T1000 (cell line): ENCODE measurements at regions not wholly inside any gene's neighbourhood (a gene's known extent, or its start where the extent isn't known, plus 50 kb on each side); places are given as distances from the start of the nearest gene placed in this dataset.

Experiments
- DNase-seq: peaks from one replicate; lab custom pipeline; 2025; ENCODE audit warnings: mixed read lengths; lab: John Stamatoyannopoulos, UW

DNA sequence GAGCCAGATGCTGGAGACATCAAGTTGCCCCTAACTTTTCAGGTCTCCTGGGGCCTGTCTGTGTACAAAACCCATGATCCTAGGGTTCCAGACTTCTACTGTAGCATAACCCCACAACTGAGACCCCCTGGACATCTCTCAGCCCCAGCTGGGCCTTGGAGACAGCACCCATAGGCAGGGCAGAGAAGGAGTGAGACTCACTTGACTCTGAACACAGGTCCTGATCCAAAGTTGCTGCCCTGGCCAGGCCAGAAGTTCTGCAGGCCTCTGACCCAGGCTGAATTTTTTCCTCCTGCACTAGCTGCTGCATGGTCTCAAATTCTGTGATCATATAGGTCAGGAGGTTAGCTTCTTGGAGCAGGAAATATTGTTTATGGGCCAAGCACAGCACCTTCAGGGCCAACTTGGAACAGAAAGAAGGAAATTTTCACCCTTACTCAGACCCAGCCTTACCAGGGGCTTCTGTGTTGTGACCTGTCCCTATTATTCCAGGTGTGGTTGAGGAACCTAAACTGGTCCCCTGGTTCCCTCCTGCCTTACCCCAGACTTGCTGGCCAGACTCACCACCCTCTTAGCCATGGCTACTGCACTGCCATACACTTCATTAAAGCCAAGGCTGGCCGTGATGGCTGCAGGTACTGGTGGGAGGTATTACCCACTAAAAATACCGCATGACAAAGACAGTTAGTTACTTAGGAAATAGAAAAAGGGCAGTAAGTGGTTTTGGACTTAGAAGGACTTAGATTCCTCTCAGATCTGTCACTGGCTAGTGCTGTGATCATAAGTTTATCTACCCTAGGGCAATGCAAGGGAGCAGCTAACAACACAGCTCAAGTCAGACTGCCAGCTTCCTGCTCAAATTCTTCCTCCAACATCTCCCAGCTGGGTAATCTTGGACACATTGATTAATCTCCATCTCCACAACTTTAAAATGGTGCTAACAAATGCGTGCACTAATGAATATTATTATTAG lies 2180.1 kb downstream of the TP53TG3F start:
- DNase-seq, result no peak

DNA sequence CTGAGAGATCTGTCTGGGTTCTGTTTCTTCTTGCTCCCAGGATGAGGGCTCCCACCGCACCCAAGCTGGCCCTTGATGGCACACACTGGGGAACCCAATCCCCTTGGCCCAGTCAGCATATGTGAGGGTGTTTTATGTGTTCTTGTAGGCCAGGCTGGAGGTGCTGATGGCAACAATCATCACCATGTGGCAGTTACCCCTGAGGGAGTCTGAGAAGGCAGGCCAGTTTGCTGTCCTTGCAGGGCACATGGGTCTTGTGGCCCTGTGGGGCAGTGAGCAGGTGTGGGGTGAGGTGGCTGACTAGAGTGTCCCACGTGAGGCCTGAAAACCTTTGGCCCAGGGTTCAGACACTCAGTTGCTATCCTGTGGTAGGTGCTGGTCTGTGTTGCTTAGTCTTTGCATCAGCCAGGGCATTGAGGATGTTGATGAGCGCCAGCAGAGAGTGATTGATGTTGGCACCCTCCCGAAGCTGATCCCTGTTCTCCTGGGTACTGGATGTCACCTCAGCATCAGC lies 2183.0 kb downstream of the TP53TG3F start:
- no peak for DNase-seq

DNA sequence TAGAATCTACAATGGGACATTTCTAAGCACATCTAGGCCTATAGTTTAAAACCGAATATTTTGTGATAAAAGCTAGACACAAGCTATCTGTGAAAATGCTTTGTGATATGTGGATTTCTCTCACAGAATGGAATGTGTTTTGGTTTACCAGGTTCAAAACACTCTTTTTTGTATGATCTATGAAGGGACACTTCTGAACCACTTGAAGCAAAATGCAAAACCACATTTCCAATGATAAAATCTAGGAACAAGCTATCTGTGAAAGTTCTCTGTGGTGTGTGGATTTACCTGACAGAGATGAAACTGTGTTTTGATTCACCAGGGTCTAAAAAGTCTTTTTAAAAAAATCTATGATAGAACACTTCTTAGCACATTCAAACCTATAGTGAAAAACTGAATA lies 2192.4 kb downstream of the TP53TG3F start:
- DNase-seq, result no peak

DNA sequence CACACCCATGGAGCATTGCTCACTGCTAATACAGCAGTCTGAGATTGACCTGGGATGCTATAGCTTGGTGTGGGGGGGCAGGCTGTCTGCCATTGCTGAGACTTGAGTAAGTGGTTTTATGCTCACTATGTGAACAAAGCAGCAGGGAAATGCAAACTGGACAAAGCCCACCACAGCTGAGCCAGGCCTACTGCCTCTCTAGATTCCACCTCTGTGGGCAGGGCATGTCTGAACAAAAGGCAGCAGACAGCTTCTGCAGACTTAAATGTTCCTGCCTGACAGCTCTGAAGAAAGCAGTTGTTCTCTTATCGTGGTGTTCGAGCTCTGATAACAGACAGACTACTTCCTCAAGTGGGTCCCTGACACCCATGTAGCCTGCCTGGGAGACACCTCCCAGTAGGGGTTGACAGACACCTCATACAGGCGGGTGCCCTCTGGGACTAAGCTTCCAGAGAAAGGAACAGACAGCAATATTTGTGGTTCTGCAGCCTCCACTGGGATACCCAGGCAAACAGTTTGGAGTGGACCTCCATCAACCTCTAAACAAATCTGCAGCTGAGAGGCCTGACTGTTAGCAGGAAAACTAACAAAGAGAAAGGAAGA lies 2204.8 kb downstream of the TP53TG3F start:
- no peak for DNase-seq

DNA sequence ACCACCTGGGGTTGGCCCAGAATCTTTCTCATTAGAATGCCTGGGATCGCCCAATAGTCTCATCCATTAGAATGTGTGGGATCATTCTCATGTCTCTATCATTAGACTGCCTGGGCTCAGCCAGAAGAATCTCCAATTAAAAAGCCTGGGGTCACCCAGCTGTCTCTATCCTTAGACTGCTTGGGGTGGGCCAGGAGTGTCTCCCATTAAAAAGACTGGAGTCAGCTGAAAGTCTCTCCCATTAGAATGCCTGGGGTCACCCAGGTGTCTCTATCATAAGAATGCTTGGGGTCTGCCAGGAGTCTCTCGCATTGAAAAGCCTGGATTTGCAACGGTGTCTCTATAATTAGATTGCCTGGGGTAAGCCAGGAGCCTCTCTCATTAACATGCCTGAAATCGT lies 2225.7 kb downstream of the TP53TG3F start:
- no peak for DNase-seq

DNA sequence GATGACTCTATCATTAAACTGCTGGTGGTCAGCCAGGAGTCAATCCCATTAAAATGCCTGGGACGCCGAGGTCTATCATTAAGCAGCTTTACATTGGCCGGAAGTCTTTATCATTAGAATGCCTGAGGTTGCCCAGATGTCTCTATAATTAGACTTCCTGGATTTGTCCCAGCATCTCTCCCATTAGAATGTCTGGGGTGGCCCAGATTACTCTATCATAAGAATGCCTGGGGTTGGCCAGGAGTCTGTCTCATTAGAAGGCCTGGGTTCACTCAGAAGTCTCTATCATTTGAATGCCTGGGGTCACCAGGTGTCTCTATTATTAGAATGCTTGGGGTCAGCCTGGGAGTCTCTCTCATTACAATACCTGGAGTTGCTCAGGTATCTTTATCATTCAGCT lies 2227.2 kb downstream of the TP53TG3F start:
- no peak for DNase-seq

DNA sequence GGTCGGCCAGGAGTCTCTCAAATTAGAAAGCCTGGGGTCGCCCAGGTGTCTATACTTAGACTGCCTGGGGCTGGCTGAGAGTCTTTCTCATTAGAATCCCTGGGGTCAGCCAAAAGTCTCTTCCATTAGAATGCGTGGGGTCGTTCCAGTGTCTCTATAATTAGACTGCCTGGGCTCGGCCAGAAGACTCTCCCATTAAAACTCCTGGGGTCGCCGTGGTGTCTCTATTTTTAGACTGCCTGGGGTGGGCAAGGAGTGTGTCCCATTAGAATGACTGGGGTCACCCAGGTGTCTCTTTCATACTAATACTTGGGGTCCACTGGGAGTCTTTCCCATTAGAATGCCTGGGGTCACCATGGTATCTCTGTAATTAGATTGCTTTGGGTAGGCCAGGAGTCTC lies 2227.7 kb downstream of the TP53TG3F start:
- DNase-seq, result no peak

DNA sequence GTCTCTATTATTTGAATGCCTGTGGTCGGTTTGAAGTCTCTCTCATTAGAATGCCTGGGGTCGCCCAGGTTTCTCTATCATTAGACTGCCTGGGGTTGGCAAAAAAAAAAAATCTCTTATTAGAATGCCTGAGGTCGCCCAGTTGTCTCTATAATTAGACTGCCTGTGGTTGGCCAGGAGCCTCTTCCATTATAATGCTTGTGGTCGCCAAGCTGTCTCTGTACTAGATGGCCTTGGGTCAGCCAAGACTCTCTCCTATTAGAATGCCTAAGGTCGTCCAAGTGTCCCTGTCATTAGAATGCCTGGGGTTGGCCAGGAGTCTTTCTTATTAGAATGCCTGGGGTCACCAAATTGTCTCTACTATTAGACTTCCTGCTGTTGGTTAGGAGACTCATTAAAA lies 2228.4 kb downstream of the TP53TG3F start:
- no peak for DNase-seq

DNA sequence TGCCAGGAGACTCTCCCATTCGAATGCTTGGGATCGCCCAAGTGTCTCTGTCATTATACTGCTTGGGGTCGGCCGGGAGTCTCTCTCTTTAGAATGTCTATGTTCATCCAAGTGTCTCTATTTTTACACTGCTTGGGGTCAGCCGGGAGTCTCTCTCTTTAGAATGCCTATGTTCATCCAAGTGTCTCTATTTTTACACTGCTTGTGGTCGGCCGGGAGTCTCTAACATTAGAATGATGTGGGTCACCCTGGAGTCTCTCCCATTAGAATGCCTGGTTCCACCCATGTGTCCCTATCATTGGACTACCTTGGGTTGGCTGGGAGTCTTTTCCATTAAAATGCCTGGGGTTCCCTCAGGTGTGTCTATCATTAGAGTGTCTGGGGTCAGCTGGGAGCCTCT lies 2230.4 kb downstream of the TP53TG3F start:
- no peak for DNase-seq

DNA sequence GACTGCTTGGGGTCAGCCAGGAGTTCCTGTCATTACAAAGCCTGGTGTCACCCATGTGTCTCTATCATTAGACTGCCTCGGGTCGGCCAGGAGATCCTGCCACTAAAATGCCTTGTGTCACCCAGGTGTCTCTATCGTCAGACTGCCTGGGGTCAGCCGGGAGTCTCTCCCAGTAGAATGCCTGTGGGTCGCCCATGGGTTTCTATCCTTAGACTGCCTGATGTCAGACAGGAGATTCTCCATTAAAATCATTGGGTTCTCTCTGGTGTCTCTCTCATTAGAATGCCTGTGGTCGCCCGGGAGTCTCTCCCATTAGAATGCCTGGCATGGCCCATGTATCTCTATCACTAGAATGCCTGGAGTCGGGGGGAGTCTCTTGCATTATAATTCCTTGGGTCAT lies 2231.0 kb downstream of the TP53TG3F start:
- no peak for DNase-seq

DNA sequence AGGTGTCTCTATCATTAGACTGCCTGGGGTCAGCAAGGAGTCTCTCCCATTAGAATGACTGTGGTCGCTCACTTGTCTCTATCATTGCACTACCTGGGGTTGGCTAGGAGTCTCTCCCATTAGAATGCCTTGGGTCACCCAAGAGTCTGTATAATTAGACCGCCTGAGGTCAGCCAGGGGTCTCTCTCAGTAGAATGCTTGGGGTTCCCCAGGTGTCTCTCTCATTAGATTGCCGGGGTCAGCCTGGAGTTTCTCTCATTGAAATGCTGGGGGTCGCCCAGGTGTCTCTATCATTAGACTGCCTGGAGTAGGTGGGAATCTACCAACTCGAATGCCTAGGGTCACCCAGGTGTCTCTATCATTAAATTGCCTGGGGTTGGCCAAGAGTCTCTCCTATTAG lies 2231.6 kb downstream of the TP53TG3F start:
- DNase-seq, result no peak

DNA sequence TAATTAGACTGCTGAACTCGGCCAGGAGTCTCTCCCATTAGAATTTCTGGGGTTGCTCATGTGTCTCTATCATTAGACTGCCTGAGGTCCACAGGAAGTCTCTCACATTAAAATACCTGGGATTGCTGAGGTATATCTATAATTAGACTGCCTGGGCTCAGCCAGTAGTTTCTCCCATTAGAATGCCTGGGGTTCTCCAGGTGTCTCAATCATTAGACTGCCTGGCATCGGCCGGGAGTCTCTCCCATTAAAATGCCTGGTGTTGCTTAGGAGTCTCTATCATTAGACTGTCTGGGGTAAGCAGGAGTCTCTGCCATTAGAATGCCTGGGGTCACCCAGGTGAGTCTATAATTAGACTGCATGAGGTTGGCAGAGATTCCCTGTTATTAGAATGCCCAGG lies 2233.4 kb downstream of the TP53TG3F start:
- DNase-seq, result no peak

DNA sequence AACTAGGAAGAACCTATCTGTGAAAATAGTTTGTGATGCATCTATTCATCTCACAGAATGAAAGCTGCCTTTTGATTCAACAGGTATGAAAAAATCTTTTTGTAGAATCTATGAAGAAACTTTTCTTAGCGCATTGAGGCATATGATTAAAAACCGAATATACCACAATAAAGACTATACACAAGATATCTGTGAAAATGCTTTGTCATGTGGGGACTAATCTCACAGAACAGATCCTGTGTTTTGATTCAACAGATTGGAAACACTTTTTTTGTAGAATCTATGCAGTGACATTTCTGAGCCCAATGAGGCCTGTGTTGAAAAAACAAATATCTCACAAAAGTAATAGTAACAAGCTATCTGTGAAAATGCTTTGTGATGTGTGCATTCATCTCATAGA lies 2247.5 kb downstream of the TP53TG3F start:
- no peak for DNase-seq

DNA sequence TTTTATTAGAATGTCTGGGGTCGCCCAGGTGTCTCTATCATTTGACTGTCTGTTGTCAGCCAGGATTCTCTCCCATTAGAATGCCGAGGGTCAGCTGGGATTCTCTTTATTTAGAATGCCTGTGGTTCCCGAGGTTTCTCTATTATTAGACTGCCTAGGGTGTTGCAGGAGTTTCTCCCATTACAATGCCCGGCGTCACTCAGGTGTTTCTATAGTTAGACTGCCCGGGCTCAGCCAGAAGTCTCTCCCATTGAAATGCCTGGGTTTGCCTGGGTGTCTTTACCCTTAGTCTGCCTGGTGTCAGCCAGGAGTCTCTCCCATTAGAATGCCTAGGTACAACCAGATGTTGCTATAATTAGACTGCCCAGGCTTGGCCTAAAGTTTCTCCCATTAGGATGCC lies 2252.0 kb downstream of the TP53TG3F start:
- DNase-seq, result no peak

DNA sequence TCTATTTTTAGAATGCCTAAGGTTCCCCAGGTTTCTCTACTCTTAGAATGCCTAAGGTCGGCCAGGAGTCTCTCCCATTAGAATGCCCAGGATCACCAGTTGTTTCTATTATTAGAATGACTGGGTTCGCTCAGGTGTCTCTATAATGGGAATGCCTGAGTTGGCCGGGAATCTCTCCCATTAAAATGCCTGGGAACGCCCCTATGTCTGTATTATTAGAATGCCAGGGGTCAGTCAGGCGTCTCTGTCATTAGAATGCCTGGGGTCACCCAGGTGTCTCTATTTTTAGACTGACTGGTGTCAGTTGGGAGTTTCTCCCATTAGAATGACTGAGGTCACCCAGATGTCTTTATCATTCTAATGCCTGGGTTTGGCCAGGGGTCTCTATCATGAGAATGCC lies 2252.5 kb downstream of the TP53TG3F start:
- DNase-seq, result no peak

DNA sequence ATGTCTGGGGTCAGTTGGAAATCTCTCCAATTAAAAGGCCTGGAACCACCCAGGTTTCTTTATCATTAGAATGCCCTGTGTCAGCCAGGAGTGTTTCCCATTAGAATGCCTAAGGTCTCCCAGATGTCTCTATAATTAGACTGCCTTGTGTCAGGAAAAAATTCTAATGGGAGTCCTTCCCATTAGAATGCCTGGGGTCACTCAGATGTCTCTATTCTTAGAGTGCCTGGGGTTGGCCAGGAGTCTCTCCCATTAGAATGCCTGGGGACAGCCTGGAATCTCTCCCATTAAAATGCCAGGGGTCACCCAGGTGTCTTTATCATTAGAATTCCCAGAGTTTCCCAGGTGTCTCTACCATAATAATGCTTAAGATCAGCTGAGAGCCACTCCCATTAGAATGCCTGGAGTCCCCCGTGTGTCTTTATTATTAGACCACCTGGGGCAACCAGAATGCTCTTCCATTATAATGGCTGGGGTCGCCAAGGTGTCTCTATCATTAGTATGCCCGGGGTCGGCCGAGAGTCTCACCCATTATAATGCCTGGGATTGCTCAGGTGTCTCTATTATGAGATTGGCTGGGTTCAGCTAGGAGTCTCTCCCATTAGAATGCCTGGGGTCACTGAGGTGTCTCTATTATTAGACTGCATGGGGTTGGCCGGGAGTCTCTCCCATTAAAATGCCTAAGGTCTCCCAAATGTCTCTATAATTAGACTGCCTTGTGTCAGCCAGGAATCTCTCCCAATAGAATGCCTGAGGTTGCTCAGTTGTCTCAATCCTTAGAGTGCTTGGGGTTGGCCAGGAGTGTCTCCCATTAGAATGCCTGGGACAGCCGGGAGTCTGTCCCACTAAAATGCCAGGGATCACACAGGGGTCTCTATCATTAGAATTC lies 2254.6 kb downstream of the TP53TG3F start:
- DNase-seq, result no peak

DNA sequence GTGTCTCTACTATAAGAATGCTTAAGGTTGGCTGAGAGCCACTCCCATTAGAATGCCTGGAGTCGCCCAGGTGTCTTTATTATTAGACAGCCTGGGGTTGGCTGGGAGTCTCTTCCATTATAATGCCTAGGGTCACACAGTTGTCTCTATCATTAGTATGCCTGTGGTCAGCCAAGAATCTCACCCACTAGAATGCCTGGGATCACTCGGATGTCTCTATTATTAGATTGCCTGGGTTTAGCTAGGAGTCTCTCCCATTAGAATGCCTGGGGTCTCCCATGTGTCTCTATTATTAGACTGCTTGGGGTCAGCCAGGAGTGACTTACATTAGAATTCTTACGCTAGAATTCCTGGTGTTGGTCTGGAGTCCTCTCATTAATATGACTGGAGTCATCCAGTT lies 2255.3 kb downstream of the TP53TG3F start:
- no peak for DNase-seq

DNA sequence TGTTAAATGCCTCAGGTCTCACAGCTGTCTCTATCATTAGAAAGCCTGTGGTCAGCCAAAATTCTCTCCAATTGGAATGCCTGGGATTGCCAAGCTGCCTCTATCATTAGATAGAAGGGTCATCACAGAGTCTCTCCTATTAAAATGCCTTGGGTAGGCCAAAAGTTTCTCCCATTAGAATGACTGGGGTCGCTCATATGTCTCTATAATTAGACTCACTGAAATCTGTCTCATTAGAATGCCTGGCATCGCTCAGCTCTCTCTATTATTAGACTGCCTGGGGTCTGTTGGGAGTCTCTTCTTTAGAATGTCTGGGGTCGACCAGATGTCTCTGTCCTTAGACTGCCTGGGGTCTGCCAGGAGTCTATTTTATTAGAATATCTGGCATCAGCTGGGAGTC lies 2265.1 kb downstream of the TP53TG3F start:
- no peak for DNase-seq

DNA sequence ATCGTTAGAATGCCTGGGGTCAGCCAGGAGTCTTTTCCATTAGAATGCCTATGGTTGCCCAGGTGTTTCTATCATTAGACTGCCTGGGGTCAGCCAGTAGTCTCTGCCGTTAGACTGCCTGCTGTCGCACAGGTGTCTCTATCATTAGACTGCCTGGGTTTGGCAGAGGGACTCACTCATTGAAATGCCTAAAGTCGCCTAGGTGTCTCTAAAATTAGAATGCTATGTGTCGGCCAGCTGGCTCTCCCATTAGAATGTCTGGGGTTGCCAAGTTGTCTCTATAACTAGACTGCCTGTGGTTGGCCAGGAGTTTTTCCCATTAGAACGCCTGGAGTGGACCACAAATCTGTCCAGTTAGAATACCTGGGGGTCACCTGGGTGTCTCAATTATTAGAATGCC lies 2266.5 kb downstream of the TP53TG3F start:
- DNase-seq, result no peak

DNA sequence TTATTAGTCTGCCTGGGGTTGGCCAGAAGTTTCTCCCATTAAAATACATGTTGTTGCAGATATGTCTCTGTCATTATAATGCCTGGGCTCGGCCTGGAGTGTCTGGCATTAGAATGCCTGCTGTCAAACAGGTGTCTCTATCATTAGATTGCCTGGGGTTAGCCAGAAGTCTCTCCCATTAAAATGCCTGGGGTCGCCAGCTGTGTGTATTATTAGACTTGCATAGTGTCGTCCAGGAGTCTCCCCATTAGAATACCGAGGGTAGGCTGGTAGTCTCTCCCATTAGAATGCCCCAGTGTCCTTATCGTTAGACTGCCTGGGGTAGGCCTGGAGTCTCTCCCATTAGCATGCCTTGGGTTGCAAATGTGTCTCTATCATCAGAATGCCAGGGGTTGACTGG lies 2270.8 kb downstream of the TP53TG3F start:
- no peak for DNase-seq

DNA sequence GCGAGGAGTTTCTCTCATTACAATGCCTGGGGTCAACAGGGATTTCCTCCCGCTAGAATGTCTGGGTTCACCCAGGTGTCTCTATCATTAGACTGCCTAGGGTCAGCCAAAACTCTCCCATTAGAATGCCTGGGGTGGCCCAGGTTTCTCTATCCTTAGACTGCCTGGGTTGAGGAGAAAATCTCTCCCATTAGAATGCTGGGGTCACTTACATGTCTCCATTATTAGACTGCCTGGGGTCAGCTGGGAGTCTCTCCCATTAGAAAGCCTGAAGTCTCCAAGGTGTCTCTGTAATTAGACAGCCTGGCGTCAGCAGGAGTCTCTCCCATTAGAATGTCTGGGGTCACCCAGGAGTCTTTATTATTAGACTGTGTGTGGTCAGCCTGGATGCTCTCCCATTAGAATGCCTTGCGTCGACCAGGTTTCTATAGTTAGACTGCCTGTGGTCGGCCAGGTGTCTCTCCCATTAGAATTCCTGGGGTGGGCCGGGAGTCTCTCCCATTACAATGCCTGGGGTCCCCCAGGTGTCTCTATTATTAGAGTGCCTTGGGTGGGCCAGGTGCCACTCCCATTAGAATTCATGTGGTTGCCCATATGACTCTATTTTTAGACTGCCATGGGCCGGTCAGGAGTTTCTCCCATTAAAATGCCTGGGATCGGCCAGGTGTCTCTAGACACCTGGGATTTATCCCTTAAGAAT lies 2272.1 kb downstream of the TP53TG3F start:
- no peak for DNase-seq
